SK-N-SH (cell line): ENCODE measurements at regions not wholly inside any gene's neighbourhood (a gene's known extent, or its start where the extent isn't known, plus 50 kb on each side); places are given as distances from the start of the nearest gene placed in this dataset.
A peak's percentile ranks its signal among the peaks of the same experiment; 100 is the strongest.
"Not testable (repeated sequence)": the region's sequence is repeated elsewhere in the genome, so short reads cannot be mapped to it uniquely, and the experiment has no call there.

ENCODE experiments used
- CTCF ChIA-PET: fragments of 300-600, 350-600 bp; formaldehyde crosslinking; extraction: SDS; loops from one replicate; lab custom pipeline; 2021; lab: Yijun Ruan, JAX
- POLR2A ChIA-PET: fragments of 350-600 bp; sonication (Branson Sonifier 250); formaldehyde crosslinking; extraction: SDS; loops from one replicate; lab custom pipeline; 2020; ENCODE audit warnings: antibody characterized with exemption, inconsistent platforms; lab: Yijun Ruan, JAX
- DNase-seq: peaks from one replicate; pipeline ENCODE4 v3.0.0; 2012
- H2AFZ ChIP-seq: fragments of 200-600 bp; sonication (generic); 2 replicates; pipeline ENCODE4 v1.8.1; 2016; ENCODE audit warnings: antibody characterized with exemption, mild to moderate bottlenecking, low read depth
- H3F3A ChIP-seq: fragments of 200-600 bp; sonication (generic); replicated peaks from 2 replicates; pipeline ENCODE3; 2016; ENCODE audit warnings: antibody characterized with exemption, mild to moderate bottlenecking; ENCODE audit not compliant: insufficient read depth
- H3K27ac ChIP-seq, 2 experiments: fragments of 200-500 bp in 1 of 2; fragments of 200-600 bp in 1 of 2; sonication (Bioruptor generic) in 1 of 2; sonication (generic), shearing (Covaris generic) in 1 of 2; 2 replicates each; pipeline versions ENCODE4 v1.5.1 to v1.6.1; 2014 to 2016; ENCODE audit warnings: low read depth in 2 of 2, inconsistent platforms in 1 of 2, low read length in 1 of 2, mild to moderate bottlenecking in 1 of 2, mixed read lengths in 1 of 2
- H3K27me3 ChIP-seq: fragments of 200-600 bp; sonication (generic), shearing (Covaris generic); 2 replicates; pipeline ENCODE4 v1.6.1; 2016; ENCODE audit warnings: mixed run types; ENCODE audit not compliant: insufficient read depth
- H3K36me3 ChIP-seq, 2 experiments: fragments of 200-500 bp in 1 of 2; fragments of 200-600 bp in 1 of 2; sonication (Bioruptor generic) in 1 of 2; sonication (generic) in 1 of 2; replicated peaks in 1 of 2; 2 replicates each; pipeline versions ENCODE3 to v1.5.1; 2014 to 2016; ENCODE audit warnings: low read length in 1 of 2, mild to moderate bottlenecking in 1 of 2; ENCODE audit not compliant: insufficient read depth in 2 of 2, control insufficient read depth in 1 of 2
- H3K4me1 ChIP-seq, 2 experiments: fragments of 200-500 bp in 1 of 2; fragments of 200-600 bp in 1 of 2; sonication (Bioruptor generic) in 1 of 2; sonication (generic), shearing (Covaris generic) in 1 of 2; 2 replicates each; pipeline versions ENCODE4 v1.5.1 to v1.6.1; 2014 to 2016; ENCODE audit warnings: low read depth in 1 of 2, low read length in 1 of 2, mixed run types in 1 of 2; ENCODE audit not compliant: insufficient read depth in 2 of 2, control insufficient read depth in 1 of 2
- H3K4me2 ChIP-seq: fragments of 200-600 bp; sonication (generic), shearing (Covaris generic); 2 replicates; pipeline ENCODE4 v1.6.1; 2017; ENCODE audit warnings: mixed run types
- H3K4me3 ChIP-seq, 2 experiments: fragments of 200-500 bp in 1 of 2; fragments of 200-600 bp in 1 of 2; sonication (Bioruptor generic) in 1 of 2; sonication (generic), shearing (Covaris generic) in 1 of 2; 2 replicates each; pipeline versions ENCODE4 v1.5.1 to v1.8.1; 2014 to 2016; ENCODE audit warnings: low read depth in 2 of 2, inconsistent platforms in 1 of 2, low read length in 1 of 2, mild to moderate bottlenecking in 1 of 2, mixed read lengths in 1 of 2, moderate library complexity in 1 of 2
- H3K79me2 ChIP-seq: fragments of 200-600 bp; sonication (generic); 2 replicates; pipeline ENCODE4 v1.8.1; 2017; ENCODE audit warnings: mild to moderate bottlenecking; ENCODE audit not compliant: insufficient read depth
- H3K9ac ChIP-seq: fragments of 200-600 bp; sonication (generic); 2 replicates; pipeline ENCODE4 v1.6.1; 2017; ENCODE audit warnings: mixed run types
- H3K9me2 ChIP-seq: fragments of 200-600 bp; sonication (generic); 2 replicates; pipeline ENCODE4 v1.6.1; 2017; ENCODE audit warnings: mixed run types
- H3K9me3 ChIP-seq: fragments of 200-600 bp; sonication (generic); 2 replicates; pipeline ENCODE4 v1.6.1; 2017; ENCODE audit warnings: mixed run types, mild to moderate bottlenecking, moderate library complexity
- H4K20me1 ChIP-seq: fragments of 200-600 bp; sonication (generic); 2 replicates; pipeline ENCODE4 v1.6.1; 2017; ENCODE audit warnings: mild to moderate bottlenecking, mixed run types; ENCODE audit not compliant: insufficient read depth
- CTCF ChIP-seq: fragments of 200-600 bp; sonication (generic); IDR thresholded peaks from 2 replicates; pipeline ENCODE4 v1.6.1; 2017; ENCODE audit warnings: antibody characterized with exemption, mild to moderate bottlenecking, moderate library complexity
- FOXJ3 ChIP-seq: sonication (generic); formaldehyde crosslinking; IDR thresholded peaks from 2 replicates; pipeline ENCODE4 v1.5.1; 2020; ENCODE audit warnings: mild to moderate bottlenecking, missing genetic modification reagents
- FOXM1 ChIP-seq: IDR thresholded peaks from 2 replicates; pipeline ENCODE4 v1.4.0; 2012; ENCODE audit warnings: low read depth, mild to moderate bottlenecking
- IRF3 ChIP-seq: fragments of 150-350 bp; IDR thresholded peaks from 2 replicates; pipeline ENCODE4 v1.6.1; 2016; ENCODE audit warnings: mild to moderate bottlenecking, low read depth, low read length
- MEF2A ChIP-seq: IDR thresholded peaks from 2 replicates; pipeline ENCODE4 v1.4.0; 2012; ENCODE audit warnings: low read depth, borderline replicate concordance
- MXI1 ChIP-seq: IDR thresholded peaks from 2 replicates; pipeline ENCODE4 v1.6.1; 2012; ENCODE audit warnings: mild to moderate bottlenecking, low read depth, low read length, improper control_type of control experiment
- NRF1 ChIP-seq: IDR thresholded peaks from 2 replicates; pipeline ENCODE4 v1.6.1; 2012; ENCODE audit warnings: low read depth, mild to moderate bottlenecking, low read length
- POLR2AphosphoS5 ChIP-seq: IDR thresholded peaks from 2 replicates; pipeline ENCODE4 v1.6.1; 2012; ENCODE audit warnings: low read depth, low read length
- RFX5 ChIP-seq: IDR thresholded peaks from 2 replicates; pipeline ENCODE4 v1.6.1; 2012; ENCODE audit warnings: mild to moderate bottlenecking, improper control_type of control experiment, low read length
- YY1 ChIP-seq: IDR thresholded peaks from 2 replicates; pipeline ENCODE4 v1.4.0; 2012; ENCODE audit warnings: low read depth, mild to moderate bottlenecking
- WGBS: methylation state at CpG from one replicate; pipeline ENCODE4 v1.1.6; 2017; ENCODE audit warnings: low lambda C conversion rate; 5-methylcytosine and 5-hydroxymethylcytosine counted together

GRCh38 chr12:116450406-116450910 lies 108.7 kb upstream of the MAP1LC3B2 start:
- WGBS, result 92% methylated on average over 3 of the region's 3 CpGs
- Histone ChIP-seq H3K9ac (no peak overlapping the region), H3K36me3 (no peaks in the 10 kb centered on the region), H3F3A (peaks cover 4% of the 10 kb centered on the region), H3K79me2 (no peaks in the 10 kb centered on the region), H3K9me2 (no peaks in the 10 kb centered on the region), H3K27me3 (no peaks in the 10 kb centered on the region), H3K4me2 (no peak overlapping the region), H2AFZ (no peak overlapping the region), H4K20me1 (no peaks in the 10 kb centered on the region), H3K27ac (no peak overlapping the region), H3K4me3 (no peak overlapping the region), H3K4me1 (peaks cover 0 to 4% of the 10 kb centered on the region in 2 experiments; a peak in 1 of 4 replicates), H3K9me3 (no peaks in the 10 kb centered on the region)
- TF ChIP-seq NRF1 (no peak), RFX5 (no peak), POLR2AphosphoS5 (no peak), FOXM1 (no peak), IRF3 (no peak), MXI1 (no peak), YY1 (no peak), FOXJ3 (CRISPR knock-in tag) (no peak), CTCF (no peak), MEF2A (no peak)
- POLR2A ChIA-PET, result no interaction called here
- no peak for DNase-seq
- CTCF ChIA-PET, result no interaction called here

- H3K9ac ChIP-seq, H3K4me3 ChIP-seq, H3K9me3 ChIP-seq, H3K4me2 ChIP-seq, H2AFZ ChIP-seq, H3K9me2 ChIP-seq, H3K36me3 ChIP-seq, CTCF ChIA-PET, H3K79me2 ChIP-seq, DNase-seq, H4K20me1 ChIP-seq, H3K27me3 ChIP-seq, POLR2A ChIA-PET: not testable (repeated sequence)
- Histone ChIP-seq H3K4me1 (peaks cover 0 to 13% of the 10 kb centered on the region in 2 experiments; a peak in 2 of 4 replicates), H3K27ac (peak overlapping the region in 1 of 2 experiments; percentile 100; a peak in 1 of 4 replicates), H3F3A (peaks cover 15% of the 10 kb centered on the region)
- WGBS, result 92% methylated on average over 5 of the region's 5 CpGs
Observed at GRCh38 chr12:116452975-116453374, 106.2 kb upstream of the MAP1LC3B2 start.
